ENCODE measurements at regions not wholly inside any gene's neighbourhood (a gene's known extent, or its start where the extent isn't known, plus 50 kb on each side); places are given as distances from the start of the nearest gene placed in this dataset.

GRCh38 chr20:19929012-19929360 is 88.2 kb upstream of the NAA20 start:
- no peak for DNase-seq (ENCODE audit: low read depth)

DNA sequence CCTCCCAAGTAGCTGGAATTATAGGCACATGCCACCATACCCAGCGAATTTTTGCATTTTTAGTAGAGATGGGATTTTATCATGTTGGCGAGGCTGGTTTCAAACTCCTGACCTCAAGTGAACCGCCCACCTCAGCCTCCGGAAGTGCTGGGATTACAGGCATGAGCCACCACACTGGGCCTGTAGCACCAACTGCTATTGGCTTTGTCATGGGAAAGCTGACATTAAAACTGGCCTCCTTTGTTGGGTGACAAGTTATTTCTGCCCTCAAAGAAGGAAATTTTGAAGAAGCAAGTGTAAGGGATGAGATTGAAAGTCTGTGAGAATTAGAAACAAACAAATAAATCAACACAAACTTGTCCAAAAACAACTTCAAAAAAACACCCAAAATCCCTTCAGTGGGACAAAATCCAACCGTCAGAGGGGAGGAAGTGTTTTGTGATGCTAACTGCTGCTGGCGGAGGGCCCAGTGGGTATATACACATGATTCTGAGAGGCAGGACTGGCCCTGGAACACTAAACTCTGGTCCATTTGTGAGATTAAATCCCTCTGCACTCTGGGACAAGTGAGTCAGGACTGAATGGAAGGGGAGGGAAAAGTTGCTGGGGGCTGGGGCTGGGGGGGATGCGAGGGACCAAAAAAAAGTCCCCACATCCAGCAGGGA is 87.5 kb upstream of the NAA20 start:
- DNase-seq (ENCODE audit: low read depth): no peak

DNA sequence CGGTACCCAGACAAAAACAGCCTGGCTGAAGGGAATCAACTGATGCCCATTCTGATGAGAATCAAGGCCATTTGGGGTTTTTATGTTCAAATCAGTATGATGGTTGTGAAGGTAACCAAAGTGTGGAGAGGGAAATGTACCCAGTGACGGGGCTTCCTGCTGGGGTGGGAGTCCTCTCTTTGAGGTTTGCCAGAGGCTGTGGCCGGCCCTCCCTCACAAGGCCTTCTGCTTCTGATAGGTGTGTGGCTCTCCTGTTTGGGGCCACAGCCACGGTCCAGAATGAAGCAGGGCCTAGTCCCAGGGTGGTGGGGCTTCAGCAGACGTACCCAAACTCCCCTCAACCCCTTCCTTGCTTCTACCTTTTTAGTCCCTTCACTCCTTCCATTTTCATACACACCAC is 86.7 kb upstream of the NAA20 start:
- DNase-seq (ENCODE audit: low read depth): no peak

DNA sequence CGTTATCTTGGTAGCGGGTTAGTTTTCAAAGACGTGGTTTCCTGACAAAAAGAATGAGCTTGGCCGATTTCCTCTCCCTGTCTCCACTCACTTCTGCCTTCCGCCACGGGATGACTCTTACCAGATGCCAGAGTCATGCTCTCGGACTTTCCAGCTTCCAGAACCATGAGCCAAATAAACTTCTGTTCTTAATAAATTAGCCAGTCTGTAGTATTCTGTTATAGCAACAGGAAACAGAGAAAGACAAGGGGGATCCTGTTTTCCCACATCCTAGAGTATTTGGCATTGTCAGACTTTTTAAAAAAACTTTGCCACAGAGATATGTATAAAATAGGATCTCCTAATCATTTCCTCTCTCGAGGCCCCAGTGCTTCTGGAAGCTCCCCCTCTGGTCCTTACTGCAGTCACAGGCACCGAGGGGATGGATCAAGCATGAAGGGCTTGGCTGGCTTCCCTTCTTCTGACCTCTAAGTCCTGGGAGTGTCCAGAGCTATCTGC is 84.9 kb upstream of the NAA20 start:
- peak; percentile 78 for DNase-seq (ENCODE audit: low read depth)

DNA sequence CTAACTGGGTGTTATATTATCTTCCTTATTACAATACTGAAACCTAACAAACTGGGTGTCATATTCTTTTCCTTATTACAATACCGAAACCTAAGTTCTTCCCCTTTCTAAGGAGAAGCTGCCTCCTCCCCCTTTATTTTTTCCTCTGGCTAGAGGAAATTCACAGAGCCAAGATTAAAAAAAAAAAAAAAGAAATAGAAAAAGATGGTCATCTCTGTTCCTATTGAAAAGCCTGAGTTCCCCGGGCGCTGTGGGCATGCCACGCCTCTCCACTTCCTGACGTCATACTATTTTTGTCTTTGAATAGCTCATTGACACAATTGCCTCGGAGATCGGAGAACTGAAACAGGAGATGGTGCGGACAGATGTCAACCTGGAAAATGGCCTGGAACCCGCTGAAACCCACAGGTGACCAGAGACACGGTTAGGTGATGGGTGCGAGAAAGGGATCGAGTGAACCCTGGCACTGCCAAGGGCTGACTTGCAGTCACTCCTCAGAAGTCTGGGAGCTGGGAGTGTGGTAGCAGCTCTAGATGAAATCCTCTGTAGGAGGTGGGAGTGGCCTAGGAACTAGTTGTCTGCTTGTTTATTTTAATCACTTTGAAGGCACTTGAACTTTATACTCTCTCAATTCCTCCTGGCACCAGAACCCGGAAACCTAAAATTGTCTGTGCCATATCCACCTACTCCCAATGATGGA is 82.2 kb upstream of the NAA20 start:
- no peak for DNase-seq (ENCODE audit: low read depth)

GRCh38 chr20:19935842-19936241 is 81.3 kb upstream of the NAA20 start:
- no peak for DNase-seq (ENCODE audit: low read depth)

DNA sequence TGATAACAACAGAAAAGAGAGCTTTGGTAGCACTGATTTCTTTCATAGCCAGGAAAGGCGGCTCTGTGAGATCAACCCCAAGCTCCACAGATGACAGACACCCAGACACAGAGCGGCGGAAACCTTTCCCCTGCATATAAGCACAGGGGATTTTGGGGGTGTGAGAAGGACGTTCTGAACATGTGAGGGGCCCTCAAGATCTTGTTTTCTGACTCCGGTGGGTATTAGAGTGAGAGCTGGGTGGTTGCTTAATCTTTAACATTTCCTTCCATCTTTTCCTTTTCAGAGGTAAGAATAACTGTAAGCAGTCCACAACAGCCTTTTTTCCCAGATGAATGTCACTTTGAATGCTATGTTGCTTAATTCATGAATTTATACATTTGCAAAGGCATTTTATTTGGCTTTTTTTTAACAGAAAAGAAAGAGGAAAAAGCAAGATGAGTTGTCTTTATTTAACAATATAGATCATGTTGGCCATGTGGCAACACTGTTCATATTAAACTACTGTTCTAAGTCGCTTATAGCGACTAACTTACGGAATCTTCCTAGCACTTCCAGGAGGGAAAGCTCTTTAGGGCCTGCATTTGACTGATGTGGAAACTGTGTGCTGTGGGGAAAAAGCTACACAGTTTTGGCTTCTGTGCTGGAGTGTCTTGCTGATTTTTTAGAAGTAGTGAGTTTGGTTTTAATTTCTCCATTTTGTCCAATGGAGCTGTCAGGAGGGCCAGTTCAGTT is 80.5 kb upstream of the NAA20 start:
- no peak for DNase-seq (ENCODE audit: low read depth)

GRCh38 chr20:19937218-19937617 is 79.9 kb upstream of the NAA20 start:
- no peak for DNase-seq (ENCODE audit: low read depth)

GRCh38 chr20:19937651-19938420 is 79.3 kb upstream of the NAA20 start:
- DNase-seq (ENCODE audit: low read depth): no peak

- DNase-seq (ENCODE audit: low read depth): no peak
Measured at GRCh38 chr20:19938421-19939090, 78.6 kb upstream of the NAA20 start.

- no peak for DNase-seq (ENCODE audit: low read depth)
Measured at GRCh38 chr20:19940988-19941460, 76.1 kb upstream of the NAA20 start.

GRCh38 chr20:19942611-19943010 is 74.6 kb upstream of the NAA20 start:
- DNase-seq (ENCODE audit: low read depth): no peak

DNA sequence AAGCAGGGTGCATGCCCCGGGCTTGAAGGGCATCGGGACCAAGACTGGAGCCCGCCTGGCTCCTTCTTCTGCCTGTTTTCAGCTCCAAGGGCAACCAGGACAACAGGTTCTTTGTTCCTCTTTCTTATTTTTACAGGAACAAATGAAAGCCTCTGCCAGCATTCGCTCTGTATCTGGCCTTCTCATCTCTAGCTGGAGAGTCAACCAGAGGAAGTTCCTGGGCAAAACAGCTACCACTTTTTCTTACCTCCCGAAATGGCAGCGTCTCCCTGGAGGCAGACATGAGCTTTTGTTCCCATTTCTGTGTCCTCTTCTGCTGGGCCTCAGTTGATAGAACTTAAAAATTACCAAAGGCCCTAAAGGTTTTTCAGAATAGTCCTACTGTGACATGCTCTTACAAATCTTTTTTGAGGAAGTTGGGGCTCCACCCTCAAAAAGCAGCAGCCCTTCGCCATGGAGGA is 74.1 kb upstream of the NAA20 start:
- DNase-seq (ENCODE audit: low read depth): no peak

DNA sequence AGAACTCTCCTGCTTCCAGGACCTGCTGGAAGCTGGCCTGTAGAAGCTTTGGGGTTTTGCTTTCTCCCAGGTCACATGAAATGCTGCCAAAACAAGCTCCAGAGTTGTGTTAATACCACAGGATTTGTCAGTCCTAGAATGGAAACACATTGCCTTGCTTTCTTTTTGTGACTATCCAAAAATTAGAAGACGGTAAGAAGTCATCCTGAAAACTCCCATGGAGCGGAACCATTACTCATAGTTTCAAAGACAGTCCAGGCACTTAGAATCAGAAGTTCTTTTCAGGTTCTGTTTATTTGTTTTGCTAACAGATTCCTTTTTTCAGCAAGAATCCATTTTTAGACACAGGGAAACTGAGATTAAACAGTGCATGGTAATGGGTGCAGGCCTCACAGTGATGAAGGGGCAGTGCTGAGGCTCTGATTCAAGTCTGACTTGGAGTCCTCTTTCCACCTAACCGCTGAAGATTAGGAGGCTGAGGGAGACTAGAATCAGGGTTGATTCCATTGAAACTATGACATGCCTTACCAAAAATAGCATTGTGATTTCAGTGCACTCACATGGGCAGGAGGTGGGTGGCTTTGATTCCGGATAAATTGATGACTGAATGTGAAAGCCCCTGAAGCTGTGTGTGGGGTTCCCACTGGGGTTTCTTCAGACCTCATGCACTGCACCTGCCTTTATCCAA is 72.2 kb upstream of the NAA20 start:
- DNase-seq (ENCODE audit: low read depth): peak; percentile 62

DNA sequence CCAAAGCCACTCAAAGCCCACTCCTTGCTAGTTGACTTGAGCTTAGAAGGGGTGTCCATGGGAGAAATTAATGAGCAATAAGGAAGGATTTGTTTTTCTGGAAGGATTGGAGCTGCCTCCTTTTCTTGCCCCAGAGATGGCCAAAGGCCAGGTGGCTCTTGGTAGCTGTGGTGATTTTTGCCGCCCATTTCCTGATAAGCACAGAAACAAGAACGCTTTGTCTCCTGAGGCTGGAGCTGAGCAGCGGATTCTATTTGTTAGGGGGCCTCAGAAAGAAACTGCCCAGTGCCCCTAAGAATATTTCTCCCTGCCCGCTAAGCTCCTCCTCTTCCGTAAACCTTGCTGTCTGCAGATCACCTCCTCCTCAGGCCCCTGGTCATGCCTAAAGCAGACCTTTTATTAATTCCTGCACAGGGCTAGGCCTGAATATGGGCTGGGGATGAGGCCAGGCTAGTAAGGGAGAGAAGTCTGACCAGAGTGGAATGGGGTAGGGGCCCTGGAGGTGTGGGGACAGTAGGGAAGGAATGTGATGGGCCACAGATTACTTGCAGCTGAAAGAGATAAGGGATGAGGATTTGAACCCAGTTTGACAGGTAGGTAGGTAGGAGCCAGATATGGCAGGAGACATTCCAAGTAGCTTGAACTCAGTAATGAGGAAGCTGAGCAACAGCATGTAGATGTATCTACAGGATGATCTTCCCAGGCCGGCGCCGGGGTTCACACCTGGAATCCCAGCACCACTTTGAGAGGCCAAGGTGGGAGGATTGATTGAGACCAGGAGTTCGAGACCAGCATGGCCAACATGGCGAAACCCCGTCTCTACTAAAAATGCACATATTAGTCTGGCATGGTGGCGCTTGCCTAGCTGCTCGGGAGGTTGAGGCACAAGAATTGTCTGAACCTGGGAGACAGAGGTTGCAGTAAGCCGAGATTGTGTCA is 71.2 kb upstream of the NAA20 start:
- no peak for DNase-seq (ENCODE audit: low read depth)

DNA sequence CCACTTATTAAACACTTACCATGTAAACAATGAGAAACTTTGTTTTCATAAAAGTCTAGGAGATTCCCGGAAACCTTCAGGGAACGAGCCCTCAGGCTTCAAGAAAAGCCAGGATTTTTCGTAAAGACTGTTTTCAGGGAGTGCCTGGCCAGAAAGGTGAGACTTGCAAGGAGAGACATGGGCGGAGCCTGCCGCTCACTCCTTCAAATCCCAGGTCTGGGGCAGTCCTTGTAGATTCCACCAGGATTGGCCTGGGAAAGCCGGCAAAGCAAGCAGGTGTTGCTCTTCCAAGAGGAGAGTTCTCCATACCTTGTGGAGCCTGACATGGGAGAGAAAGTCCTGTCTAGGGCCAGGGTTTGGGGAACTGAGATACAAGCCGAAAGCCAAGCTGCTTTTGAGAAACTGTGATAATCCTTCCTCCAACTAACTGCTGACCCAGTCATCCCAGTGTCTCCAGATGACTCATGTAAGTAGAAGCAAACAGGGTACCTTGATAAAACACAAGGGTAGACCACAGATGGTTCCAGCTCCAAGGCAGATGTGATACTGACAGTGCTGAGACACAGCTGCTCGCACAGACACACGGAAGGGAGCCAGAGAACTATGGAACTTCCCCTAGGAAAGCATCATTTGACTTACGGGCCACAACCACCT is 69.4 kb upstream of the NAA20 start:
- DNase-seq (ENCODE audit: low read depth): no peak

- no peak for DNase-seq (ENCODE audit: low read depth)
Measured at GRCh38 chr20:19949195-19949867, 67.8 kb upstream of the NAA20 start.

DNA sequence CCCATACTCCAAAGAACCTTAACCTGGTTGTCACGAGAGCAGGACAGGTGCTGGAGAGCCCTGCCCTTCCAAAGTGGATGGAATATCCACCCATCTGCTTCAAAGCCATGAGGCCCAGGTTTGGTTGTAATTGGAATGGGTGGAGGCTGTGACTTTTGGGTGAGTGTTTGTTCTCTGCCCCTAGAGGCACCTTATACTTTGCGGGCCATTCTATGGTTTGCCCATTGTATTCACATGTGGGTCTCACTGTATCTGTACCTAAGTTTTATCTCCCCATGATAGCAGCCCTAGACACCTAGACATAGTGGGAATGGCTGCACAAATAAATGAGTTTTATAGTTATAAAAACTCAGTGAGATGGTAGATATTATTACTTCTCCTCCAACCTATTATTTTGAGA is 67.1 kb upstream of the NAA20 start:
- no peak for DNase-seq (ENCODE audit: low read depth)

GRCh38 chr20:19952392-19952791 is 64.8 kb upstream of the NAA20 start:
- no peak for DNase-seq (ENCODE audit: low read depth)
